ENCODE measurements at regions not wholly inside any gene's neighbourhood (a gene's known extent, or its start where the extent isn't known, plus 50 kb on each side); places are given as distances from the start of the nearest gene placed in this dataset.

- no peak for TF ChIP-seq POLR2A (IDR thresholded peaks at IDR 0.05; ENCODE audit: low read depth, low read length)
- no peak for TF ChIP-seq RAD21 (IDR thresholded peaks at IDR 0.05; ENCODE audit: insufficient read depth, low read depth, low read length)
- TF ChIP-seq ZNF274 (IDR thresholded peaks at IDR 0.05; ENCODE audit: insufficient read depth, insufficient read length): no peak
- TF ChIP-seq, protein P1, sequence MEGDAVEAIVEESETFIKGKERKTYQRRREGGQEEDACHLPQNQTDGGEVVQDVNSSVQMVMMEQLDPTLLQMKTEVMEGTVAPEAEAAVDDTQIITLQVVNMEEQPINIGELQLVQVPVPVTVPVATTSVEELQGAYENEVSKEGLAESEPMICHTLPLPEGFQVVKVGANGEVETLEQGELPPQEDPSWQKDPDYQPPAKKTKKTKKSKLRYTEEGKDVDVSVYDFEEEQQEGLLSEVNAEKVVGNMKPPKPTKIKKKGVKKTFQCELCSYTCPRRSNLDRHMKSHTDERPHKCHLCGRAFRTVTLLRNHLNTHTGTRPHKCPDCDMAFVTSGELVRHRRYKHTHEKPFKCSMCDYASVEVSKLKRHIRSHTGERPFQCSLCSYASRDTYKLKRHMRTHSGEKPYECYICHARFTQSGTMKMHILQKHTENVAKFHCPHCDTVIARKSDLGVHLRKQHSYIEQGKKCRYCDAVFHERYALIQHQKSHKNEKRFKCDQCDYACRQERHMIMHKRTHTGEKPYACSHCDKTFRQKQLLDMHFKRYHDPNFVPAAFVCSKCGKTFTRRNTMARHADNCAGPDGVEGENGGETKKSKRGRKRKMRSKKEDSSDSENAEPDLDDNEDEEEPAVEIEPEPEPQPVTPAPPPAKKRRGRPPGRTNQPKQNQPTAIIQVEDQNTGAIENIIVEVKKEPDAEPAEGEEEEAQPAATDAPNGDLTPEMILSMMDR (IDR thresholded peaks at IDR 0.05 in 2 of 3, conservative IDR thresholded peaks at IDR 0.05 in 1 of 3; ENCODE audit: control insufficient read depth in 2 of 3, extremely low read depth in 1 of 3, insufficient read depth in 1 of 3, low read depth in 3 of 3, low read length in 3 of 3): no peak
- no peak for TF ChIP-seq SRF (IDR thresholded peaks at IDR 0.05; ENCODE audit: low read depth in 2 of 2, low read length in 2 of 2)
- TF ChIP-seq, protein P2, sequence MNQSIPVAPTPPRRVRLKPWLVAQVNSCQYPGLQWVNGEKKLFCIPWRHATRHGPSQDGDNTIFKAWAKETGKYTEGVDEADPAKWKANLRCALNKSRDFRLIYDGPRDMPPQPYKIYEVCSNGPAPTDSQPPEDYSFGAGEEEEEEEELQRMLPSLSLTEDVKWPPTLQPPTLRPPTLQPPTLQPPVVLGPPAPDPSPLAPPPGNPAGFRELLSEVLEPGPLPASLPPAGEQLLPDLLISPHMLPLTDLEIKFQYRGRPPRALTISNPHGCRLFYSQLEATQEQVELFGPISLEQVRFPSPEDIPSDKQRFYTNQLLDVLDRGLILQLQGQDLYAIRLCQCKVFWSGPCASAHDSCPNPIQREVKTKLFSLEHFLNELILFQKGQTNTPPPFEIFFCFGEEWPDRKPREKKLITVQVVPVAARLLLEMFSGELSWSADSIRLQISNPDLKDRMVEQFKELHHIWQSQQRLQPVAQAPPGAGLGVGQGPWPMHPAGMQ (IDR thresholded peaks at IDR 0.05; ENCODE audit: borderline replicate concordance): no peak
- TF ChIP-seq MTA2 (IDR thresholded peaks at IDR 0.05; ENCODE audit: low read depth): no peak
- TF ChIP-seq, protein P3, sequence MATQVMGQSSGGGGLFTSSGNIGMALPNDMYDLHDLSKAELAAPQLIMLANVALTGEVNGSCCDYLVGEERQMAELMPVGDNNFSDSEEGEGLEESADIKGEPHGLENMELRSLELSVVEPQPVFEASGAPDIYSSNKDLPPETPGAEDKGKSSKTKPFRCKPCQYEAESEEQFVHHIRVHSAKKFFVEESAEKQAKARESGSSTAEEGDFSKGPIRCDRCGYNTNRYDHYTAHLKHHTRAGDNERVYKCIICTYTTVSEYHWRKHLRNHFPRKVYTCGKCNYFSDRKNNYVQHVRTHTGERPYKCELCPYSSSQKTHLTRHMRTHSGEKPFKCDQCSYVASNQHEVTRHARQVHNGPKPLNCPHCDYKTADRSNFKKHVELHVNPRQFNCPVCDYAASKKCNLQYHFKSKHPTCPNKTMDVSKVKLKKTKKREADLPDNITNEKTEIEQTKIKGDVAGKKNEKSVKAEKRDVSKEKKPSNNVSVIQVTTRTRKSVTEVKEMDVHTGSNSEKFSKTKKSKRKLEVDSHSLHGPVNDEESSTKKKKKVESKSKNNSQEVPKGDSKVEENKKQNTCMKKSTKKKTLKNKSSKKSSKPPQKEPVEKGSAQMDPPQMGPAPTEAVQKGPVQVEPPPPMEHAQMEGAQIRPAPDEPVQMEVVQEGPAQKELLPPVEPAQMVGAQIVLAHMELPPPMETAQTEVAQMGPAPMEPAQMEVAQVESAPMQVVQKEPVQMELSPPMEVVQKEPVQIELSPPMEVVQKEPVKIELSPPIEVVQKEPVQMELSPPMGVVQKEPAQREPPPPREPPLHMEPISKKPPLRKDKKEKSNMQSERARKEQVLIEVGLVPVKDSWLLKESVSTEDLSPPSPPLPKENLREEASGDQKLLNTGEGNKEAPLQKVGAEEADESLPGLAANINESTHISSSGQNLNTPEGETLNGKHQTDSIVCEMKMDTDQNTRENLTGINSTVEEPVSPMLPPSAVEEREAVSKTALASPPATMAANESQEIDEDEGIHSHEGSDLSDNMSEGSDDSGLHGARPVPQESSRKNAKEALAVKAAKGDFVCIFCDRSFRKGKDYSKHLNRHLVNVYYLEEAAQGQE (IDR thresholded peaks at IDR 0.05; ENCODE audit: low read depth, low read length): no peak
Measured at GRCh38 chr2:120566331-120567035, 169.2 kb upstream of the GLI2 start.

Data from GM12878 (cell line).